Gastrocnemius medialis (tissue), 4 donors: ENCODE measurements at regions not wholly inside any gene's neighbourhood (a gene's known extent, or its start where the extent isn't known, plus 50 kb on each side); places are given as distances from the start of the nearest gene placed in this dataset.

Source experiments
- CTCF ChIP-seq, 5 experiments: fragments of 450-650 bp in 3 of 5; fragments of 200-600 bp in 2 of 5; sonication (generic) in 2 of 5; IDR thresholded peaks in 4 of 5; conservative IDR thresholded peaks in 1 of 5; 1 replicate in 4 of 5; 2 replicates in 1 of 5; pipeline ENCODE4 v1.5.1; 2016 to 2019; ENCODE audit warnings: antibody characterized with exemption in 5 of 5, mild to moderate bottlenecking in 3 of 5, moderate library complexity in 3 of 5
- POLR2A ChIP-seq, 2 donors: fragments of 450-650 bp; IDR thresholded peaks; one replicate each; pipeline ENCODE4 v1.6.1; 2017; ENCODE audit warnings: antibody characterized with exemption in 2 of 2, mild to moderate bottlenecking in 2 of 2, moderate library complexity in 2 of 2

GRCh38 chr7:41108821-41109220 is 594.1 kb downstream of the INHBA start:
- no peak for TF ChIP-seq CTCF (IDR thresholded peaks at IDR 0.05 in 4 of 5, conservative IDR thresholded peaks at IDR 0.05 in 1 of 5)
- no peak for TF ChIP-seq POLR2A (IDR thresholded peaks at IDR 0.05)
